WTC11 (cell line): ENCODE measurements at regions not wholly inside any gene's neighbourhood (a gene's known extent, or its start where the extent isn't known, plus 50 kb on each side); places are given as distances from the start of the nearest gene placed in this dataset.
"Not testable (repeated sequence)": the region's sequence is repeated elsewhere in the genome, so short reads cannot be mapped to it uniquely, and the experiment has no call there.

Experiments
- CREB1 ChIP-seq: sonication (generic); formaldehyde crosslinking; IDR thresholded peaks from 2 replicates; pipeline ENCODE4 v1.8.0; 2023; ENCODE audit warnings: mild to moderate bottlenecking, missing genetic modification reagents
- ESRRA ChIP-seq: sonication (generic); formaldehyde crosslinking; IDR thresholded peaks from 2 replicates; pipeline ENCODE4 v1.8.1; 2022; ENCODE audit warnings: mild to moderate bottlenecking, missing genetic modification reagents, borderline replicate concordance
- FOXJ3 ChIP-seq: sonication (generic); formaldehyde crosslinking; IDR thresholded peaks from 2 replicates; pipeline ENCODE4 v1.9.0; 2021; ENCODE audit warnings: missing genetic modification reagents, mild to moderate bottlenecking, borderline replicate concordance
- HMGXB4 ChIP-seq: sonication (generic); formaldehyde crosslinking; IDR thresholded peaks from 2 replicates; pipeline ENCODE4 v1.8.1; 2023; ENCODE audit warnings: mild to moderate bottlenecking, moderate library complexity, missing genetic modification reagents
- NFYB ChIP-seq: sonication (generic); formaldehyde crosslinking; conservative IDR thresholded peaks from 2 replicates; pipeline ENCODE4 v1.8.0; 2022; ENCODE audit warnings: low read depth, missing genetic modification reagents
- NR3C1 ChIP-seq: sonication (generic); formaldehyde crosslinking; conservative IDR thresholded peaks from 2 replicates; pipeline ENCODE4 v1.8.1; 2023; ENCODE audit warnings: low read depth, mild to moderate bottlenecking, missing genetic modification reagents
- TP53 ChIP-seq: sonication (generic); formaldehyde crosslinking; IDR thresholded peaks from 2 replicates; pipeline ENCODE4 v1.8.1; 2023; ENCODE audit warnings: mild to moderate bottlenecking, missing genetic modification reagents
- ZNF425 ChIP-seq: fragments of 250-450 bp; sonication (Bioruptor Pico); conservative IDR thresholded peaks from 2 replicates; pipeline ENCODE4 v1.9.0; 2021; ENCODE audit warnings: mild to moderate bottlenecking
- TF ChIP-seq, protein P1 (sequence below): fragments of 200-600 bp; IDR thresholded peaks from 2 replicates; pipeline ENCODE4 v1.8.0; 2022; ENCODE audit warnings: antibody characterized with exemption
- TF ChIP-seq, protein P2 (sequence below): sonication (generic); formaldehyde crosslinking; IDR thresholded peaks from 2 replicates; pipeline ENCODE4 v1.8.0; 2022; ENCODE audit warnings: missing genetic modification reagents

- TF ChIP-seq, protein P1, sequence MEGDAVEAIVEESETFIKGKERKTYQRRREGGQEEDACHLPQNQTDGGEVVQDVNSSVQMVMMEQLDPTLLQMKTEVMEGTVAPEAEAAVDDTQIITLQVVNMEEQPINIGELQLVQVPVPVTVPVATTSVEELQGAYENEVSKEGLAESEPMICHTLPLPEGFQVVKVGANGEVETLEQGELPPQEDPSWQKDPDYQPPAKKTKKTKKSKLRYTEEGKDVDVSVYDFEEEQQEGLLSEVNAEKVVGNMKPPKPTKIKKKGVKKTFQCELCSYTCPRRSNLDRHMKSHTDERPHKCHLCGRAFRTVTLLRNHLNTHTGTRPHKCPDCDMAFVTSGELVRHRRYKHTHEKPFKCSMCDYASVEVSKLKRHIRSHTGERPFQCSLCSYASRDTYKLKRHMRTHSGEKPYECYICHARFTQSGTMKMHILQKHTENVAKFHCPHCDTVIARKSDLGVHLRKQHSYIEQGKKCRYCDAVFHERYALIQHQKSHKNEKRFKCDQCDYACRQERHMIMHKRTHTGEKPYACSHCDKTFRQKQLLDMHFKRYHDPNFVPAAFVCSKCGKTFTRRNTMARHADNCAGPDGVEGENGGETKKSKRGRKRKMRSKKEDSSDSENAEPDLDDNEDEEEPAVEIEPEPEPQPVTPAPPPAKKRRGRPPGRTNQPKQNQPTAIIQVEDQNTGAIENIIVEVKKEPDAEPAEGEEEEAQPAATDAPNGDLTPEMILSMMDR: not testable (repeated sequence)
- TF ChIP-seq FOXJ3 (CRISPR knock-in tag); ZNF425 (CRISPR knock-in tag); ESRRA; HMGXB4 (CRISPR knock-in tag); NR3C1 (CRISPR knock-in tag); CREB1; TP53 (CRISPR knock-in tag); NFYB: not testable (repeated sequence)
- TF ChIP-seq, protein P2, sequence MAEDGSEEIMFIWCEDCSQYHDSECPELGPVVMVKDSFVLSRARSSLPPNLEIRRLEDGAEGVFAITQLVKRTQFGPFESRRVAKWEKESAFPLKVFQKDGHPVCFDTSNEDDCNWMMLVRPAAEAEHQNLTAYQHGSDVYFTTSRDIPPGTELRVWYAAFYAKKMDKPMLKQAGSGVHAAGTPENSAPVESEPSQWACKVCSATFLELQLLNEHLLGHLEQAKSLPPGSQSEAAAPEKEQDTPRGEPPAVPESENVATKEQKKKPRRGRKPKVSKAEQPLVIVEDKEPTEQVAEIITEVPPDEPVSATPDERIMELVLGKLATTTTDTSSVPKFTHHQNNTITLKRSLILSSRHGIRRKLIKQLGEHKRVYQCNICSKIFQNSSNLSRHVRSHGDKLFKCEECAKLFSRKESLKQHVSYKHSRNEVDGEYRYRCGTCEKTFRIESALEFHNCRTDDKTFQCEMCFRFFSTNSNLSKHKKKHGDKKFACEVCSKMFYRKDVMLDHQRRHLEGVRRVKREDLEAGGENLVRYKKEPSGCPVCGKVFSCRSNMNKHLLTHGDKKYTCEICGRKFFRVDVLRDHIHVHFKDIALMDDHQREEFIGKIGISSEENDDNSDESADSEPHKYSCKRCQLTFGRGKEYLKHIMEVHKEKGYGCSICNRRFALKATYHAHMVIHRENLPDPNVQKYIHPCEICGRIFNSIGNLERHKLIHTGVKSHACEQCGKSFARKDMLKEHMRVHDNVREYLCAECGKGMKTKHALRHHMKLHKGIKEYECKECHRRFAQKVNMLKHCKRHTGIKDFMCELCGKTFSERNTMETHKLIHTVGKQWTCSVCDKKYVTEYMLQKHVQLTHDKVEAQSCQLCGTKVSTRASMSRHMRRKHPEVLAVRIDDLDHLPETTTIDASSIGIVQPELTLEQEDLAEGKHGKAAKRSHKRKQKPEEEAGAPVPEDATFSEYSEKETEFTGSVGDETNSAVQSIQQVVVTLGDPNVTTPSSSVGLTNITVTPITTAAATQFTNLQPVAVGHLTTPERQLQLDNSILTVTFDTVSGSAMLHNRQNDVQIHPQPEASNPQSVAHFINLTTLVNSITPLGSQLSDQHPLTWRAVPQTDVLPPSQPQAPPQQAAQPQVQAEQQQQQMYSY (CRISPR knock-in tag): not testable (repeated sequence)
These were observed 411.5 kb upstream of the DEFB115 start for GRCh38 chr20:30845923-30846322.
